Erythroblast (primary cell): ENCODE measurements at regions not wholly inside any gene's neighbourhood (a gene's known extent, or its start where the extent isn't known, plus 50 kb on each side); places are given as distances from the start of the nearest gene placed in this dataset.

Experiments used
- GATA1 ChIP-seq: IDR thresholded peaks from 2 replicates; pipeline ENCODE4 v1.6.1; 2011; ENCODE audit warnings: low read depth, mild to moderate bottlenecking, control low read depth, low read length, moderate library complexity
- POLR2A ChIP-seq: IDR thresholded peaks from 2 replicates; pipeline ENCODE4 v1.6.1; 2011; ENCODE audit warnings: mild to moderate bottlenecking, low read length

DNA sequence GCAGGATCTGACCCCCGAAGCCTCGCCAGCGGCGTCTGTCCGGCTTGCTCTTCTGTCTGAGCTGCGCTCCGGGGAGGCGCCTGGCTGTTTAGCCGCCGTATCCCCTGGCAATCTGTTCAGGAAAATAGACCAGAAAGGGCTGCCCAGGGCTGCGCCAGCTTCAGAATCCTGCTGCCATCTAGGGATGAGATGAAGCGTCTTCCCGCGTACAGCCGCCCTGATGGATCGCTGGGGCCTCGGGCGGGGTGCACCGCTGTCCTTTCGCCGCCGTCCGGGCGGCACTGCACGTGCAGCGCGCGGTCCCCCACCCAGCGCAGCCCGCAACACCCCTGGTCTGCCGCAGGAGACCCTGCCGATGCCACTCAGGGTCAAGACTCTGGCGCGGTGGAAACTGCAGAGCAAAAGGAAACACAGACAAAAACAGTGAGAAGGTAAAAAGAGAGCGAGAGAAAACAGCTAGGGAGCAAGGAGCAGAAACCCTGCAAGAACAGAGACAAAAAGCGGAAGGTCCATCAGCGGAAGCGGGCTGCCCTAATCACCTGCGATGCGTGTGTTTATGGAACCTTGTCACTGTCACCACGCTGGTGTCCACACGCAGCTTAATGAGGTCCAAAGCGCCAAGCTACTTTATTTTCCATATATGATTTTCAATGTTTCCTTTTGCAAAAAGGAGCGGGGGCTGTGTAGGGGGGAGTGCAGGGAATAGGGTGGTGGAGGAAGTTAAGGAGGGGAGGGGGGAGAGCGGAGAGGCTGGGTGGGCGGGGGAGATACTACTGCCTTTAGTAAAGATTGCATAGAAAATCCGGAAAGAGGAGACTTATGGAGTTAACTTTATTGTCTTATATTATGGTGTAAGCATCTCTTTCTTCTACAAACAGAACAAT, 2113.3 kb upstream of the PIK3C3 start:
- TF ChIP-seq POLR2A (no peak), GATA1 (no peak)
